GM12878 (cell line): ENCODE measurements at regions not wholly inside any gene's neighbourhood (a gene's known extent, or its start where the extent isn't known, plus 50 kb on each side); places are given as distances from the start of the nearest gene placed in this dataset.

Experiments used
- ATAC-seq: fragments of 200-7000 bp; cut with Tn5 transposase; 3 replicates; pipeline ENCODE4 v1.9.1; 2020; ENCODE audit warnings: mild to moderate bottlenecking, moderate library complexity
- BruUV-seq: library from RNA; stranded (reverse); fragments of 400-500 nt; replicated peaks from 2 replicates; lab custom pipeline; 2021; lab: Mats Ljungman, UMichigan
- CTCF ChIA-PET: fragments of 300-600 bp; sonication (Branson Sonifier 250); formaldehyde crosslinking; extraction: SDS; loops from one replicate; lab custom pipeline; 2021; ENCODE audit warnings: inconsistent platforms; lab: Yijun Ruan, JAX
- POLR2A ChIA-PET: fragments of 350-600 bp; formaldehyde crosslinking; extraction: SDS; loops from one replicate; lab custom pipeline; 2021; ENCODE audit warnings: inconsistent platforms; lab: Charles Lee
- RAD21 ChIA-PET: fragments of 300-600 bp; sonication (Branson Sonifier 250); formaldehyde crosslinking; loops from one replicate; lab custom pipeline; 2023; ENCODE audit warnings: antibody characterized with exemption; ENCODE audit not compliant: unreplicated experiment; lab: Charles Lee
- SMC1A ChIA-PET: fragments of 300-600 bp; sonication (Branson Sonifier 250); formaldehyde crosslinking; loops from one replicate; lab custom pipeline; 2023; ENCODE audit not compliant: unreplicated experiment, uncharacterized antibody; lab: Charles Lee
- DNase-seq: peaks from one replicate; pipeline ENCODE4 v3.0.0-alpha.2; 2011; ENCODE audit warnings: low read depth, low spot score
- FAIRE-seq: peaks from 3 replicates; lab custom pipeline; 2011; peaks lifted over from hg19 to GRCh38; lab: Jason Lieb, UNC
- H2AFZ ChIP-seq: 2 replicates; pipeline ENCODE4 v1.6.0; 2011; ENCODE audit warnings: low read depth, low read length, control low read depth; ENCODE audit not compliant: control insufficient read depth
- H3K27ac ChIP-seq: 2 replicates; pipeline ENCODE4 v1.5.1; 2011; ENCODE audit warnings: control low read depth; ENCODE audit not compliant: control insufficient read depth, insufficient read depth
- H3K27me3 ChIP-seq, 2 experiments: replicated peaks in 1 of 2; 2 replicates each; pipeline versions ENCODE4 v1.6.0 to v1.6.1; 2011; ENCODE audit warnings: low read length in 1 of 2; ENCODE audit not compliant: control insufficient read depth in 2 of 2, insufficient read depth in 2 of 2
- H3K36me3 ChIP-seq, 2 experiments: 2 replicates each; pipeline ENCODE4 v1.5.1; 2011; ENCODE audit warnings: low read length in 1 of 2; ENCODE audit not compliant: control insufficient read depth in 2 of 2, insufficient read depth in 2 of 2
- H3K4me1 ChIP-seq: 2 replicates; pipeline ENCODE4 v1.6.1; 2011; ENCODE audit warnings: mild to moderate bottlenecking, low read length, moderate library complexity, mixed read lengths; ENCODE audit not compliant: control insufficient read depth, insufficient read depth
- H3K4me2 ChIP-seq: 2 replicates; pipeline ENCODE4 v1.6.0; 2011; ENCODE audit warnings: control low read depth; ENCODE audit not compliant: control insufficient read depth, insufficient read depth
- H3K4me3 ChIP-seq: fragments of 200-600 bp; sonication (generic); 2 replicates; pipeline ENCODE4 v1.5.1; 2016
- H3K79me2 ChIP-seq: 2 replicates; pipeline ENCODE4 v1.6.0; 2011; ENCODE audit warnings: low read length; ENCODE audit not compliant: control insufficient read depth, insufficient read depth
- H3K9ac ChIP-seq: 2 replicates; pipeline ENCODE4 v1.8.0; 2011; ENCODE audit warnings: low read length, control low read depth, mixed read lengths; ENCODE audit not compliant: control insufficient read depth, insufficient read depth
- H3K9me3 ChIP-seq: replicated peaks from 3 replicates; pipeline ENCODE4 v1.5.1; 2011; ENCODE audit warnings: mild to moderate bottlenecking, low read length; ENCODE audit not compliant: control insufficient read depth, insufficient read depth
- H4K20me1 ChIP-seq: 2 replicates; pipeline ENCODE4 v1.6.0; 2011; ENCODE audit not compliant: control insufficient read depth, insufficient read depth
- CEBPZ ChIP-seq: fragments of 150-350 bp; IDR thresholded peaks from 2 replicates; pipeline ENCODE4 v1.6.1; 2016; ENCODE audit warnings: low read depth, low read length
- SMAD1 ChIP-seq: fragments of 450-650 bp; IDR thresholded peaks from 2 replicates; pipeline ENCODE4 v1.6.1; 2018; ENCODE audit warnings: mild to moderate bottlenecking, low read depth; ENCODE audit not compliant: partially characterized antibody
- ZNF384 ChIP-seq: IDR thresholded peaks from 2 replicates; pipeline ENCODE4 v1.6.1; 2012; ENCODE audit warnings: low read depth, mild to moderate bottlenecking, low read length, improper control_type of control experiment, borderline replicate concordance
- WGBS: methylation state at CpG from one replicate; pipeline ENCODE4 v1.1.6; 2016; ENCODE audit warnings: low lambda C conversion rate; ENCODE audit not compliant: insufficient replicate concordance, insufficient coverage; ENCODE audit errors: missing lambda C conversion rate; 5-methylcytosine and 5-hydroxymethylcytosine counted together
- in situ Hi-C: fragments of 300-500 bp; cut with MboI; formaldehyde crosslinking; loops from 9 replicates; pipeline ENCODE4 v1.14.3; 2018; ENCODE audit warnings: mixed read lengths
- intact Hi-C: fragments of 100-400 bp; cut with micrococcal nuclease; formaldehyde crosslinking; loops from one replicate; pipeline ENCODE4 v1.14.2; 2022; ENCODE audit not compliant: unreplicated experiment

GRCh38 chrX:120020305-120020704 lies 57.2 kb downstream of the RHOXF2B start (continued):
- no peak for TF ChIP-seq CEBPZ
- TF ChIP-seq ZNF384, result no peak

- no peak for TF ChIP-seq SMAD1
- no peaks in the 10 kb centered on the region for H3K79me2 ChIP-seq
- no peak for DNase-seq
- H3K9me3 ChIP-seq, result no peaks in the 10 kb centered on the region
- ATAC-seq, result no peak
- CTCF ChIA-PET, result no interaction called here
- RAD21 ChIA-PET, result no interaction called here
- SMC1A ChIA-PET, result interaction anchor here (1.3 kb wide), 1 partner anchor 12 kb away, joined by 4 read pairs; no protein-coding TSS in a partner anchor
- peaks cover 4 to 5% of the 10 kb centered on the region in 2 experiments; a peak in 3 of 4 replicates for H3K27me3 ChIP-seq
- H2AFZ ChIP-seq, result no peak overlapping the region
- no TSS peak for BruUV-seq
- intact Hi-C loops, result no loop called here
- POLR2A ChIA-PET, result no interaction called here
- H3K4me1 ChIP-seq, result no peaks in the 10 kb centered on the region
- 24% methylated on average over 11 of the region's 11 CpGs for WGBS
- no peak overlapping the region for H3K4me2 ChIP-seq
- no peak overlapping the region for H3K9ac ChIP-seq
- in situ Hi-C loops, result no loop called here
- H4K20me1 ChIP-seq, result no peaks in the 10 kb centered on the region
- H3K27ac ChIP-seq, result no peak overlapping the region
- H3K36me3 ChIP-seq, result no peaks in the 10 kb centered on the region
- no peak for FAIRE-seq
- H3K4me3 ChIP-seq, result no peak overlapping the region
These were observed 61.4 kb downstream of the RHOXF2B start for GRCh38 chrX:120016068-120016441.
